Retinal pigment epithelial cell (primary cell): ENCODE measurements at regions not wholly inside any gene's neighbourhood (a gene's known extent, or its start where the extent isn't known, plus 50 kb on each side); places are given as distances from the start of the nearest gene placed in this dataset.

Source experiments
- DNase-seq: peaks from one replicate; pipeline ENCODE4 v3.0.0-alpha.2; 2010; ENCODE audit warnings: low read depth
- H3K4me3 ChIP-seq: 2 replicates; pipeline ENCODE4 v1.5.1; 2011; ENCODE audit warnings: mild to moderate bottlenecking, low read length, control low read depth, moderate library complexity
- CTCF ChIP-seq: conservative IDR thresholded peaks from 2 replicates; pipeline ENCODE4 v1.5.1; 2011; ENCODE audit warnings: low read depth, low read length, control low read depth, inconsistent platforms

GRCh38 chr1:29655945-29656850 lies 419.9 kb downstream of the PTPRU start:
- no peak for DNase-seq
- peak; percentile 67 for TF ChIP-seq CTCF
- no peak overlapping the region for H3K4me3 ChIP-seq

- no peak for DNase-seq
- TF ChIP-seq CTCF, result no peak
- no peak overlapping the region for H3K4me3 ChIP-seq
These were observed 418.8 kb downstream of the PTPRU start for GRCh38 chr1:29655145-29655544.

- no peak for DNase-seq
- TF ChIP-seq CTCF, result no peak
- no peak overlapping the region for H3K4me3 ChIP-seq
These were observed 417.6 kb downstream of the PTPRU start for GRCh38 chr1:29653886-29654450.

- no peak for TF ChIP-seq CTCF
- no peak for DNase-seq
These were observed 416.9 kb downstream of the PTPRU start for GRCh38 chr1:29653034-29653810.

GRCh38 chr1:29651684-29652665 lies 415.7 kb downstream of the PTPRU start:
- DNase-seq, result no peak

More at GRCh38 chr1:29653034-29653810, 416.9 kb downstream of the PTPRU start:
- no peak overlapping the region for H3K4me3 ChIP-seq

More at GRCh38 chr1:29651684-29652665, 415.7 kb downstream of the PTPRU start:
- no peak for TF ChIP-seq CTCF
- H3K4me3 ChIP-seq, result no peak overlapping the region
